ENCODE measurements at regions not wholly inside any gene's neighbourhood (a gene's known extent, or its start where the extent isn't known, plus 50 kb on each side); places are given as distances from the start of the nearest gene placed in this dataset.
"Not testable (repeated sequence)": the region's sequence is repeated elsewhere in the genome, so short reads cannot be mapped to it uniquely, and the experiment has no call there.

DNA sequence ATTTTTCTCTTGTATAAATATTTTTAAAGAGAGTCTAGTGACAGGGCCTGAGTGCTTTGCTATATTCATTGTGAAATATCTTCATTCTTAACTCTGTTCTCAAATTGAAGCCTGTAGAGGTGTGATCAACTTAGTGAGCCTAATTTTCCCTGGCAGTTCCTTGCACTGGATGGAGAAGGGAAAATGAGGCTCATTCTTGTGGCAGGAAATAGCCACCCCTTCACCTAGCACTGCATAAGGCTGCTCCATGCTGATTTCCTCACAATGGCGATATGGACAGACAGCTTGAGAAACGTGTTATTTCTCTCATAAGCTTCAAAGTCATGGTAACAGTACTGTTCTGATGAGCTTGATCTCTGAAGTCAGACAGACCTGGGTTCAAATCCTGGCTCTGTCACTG lies 146.2 kb downstream of the AKAP11 start:
- TF ChIP-seq ZFP3 (CRISPR knock-in tag; IDR thresholded peaks at IDR 0.05), result no peak
- ATAC-seq, result no peak

GRCh38 chr13:42420304-42420703 lies 148.4 kb downstream of the AKAP11 start:
- TF ChIP-seq PPARA (CRISPR knock-in tag; IDR thresholded peaks at IDR 0.05; ENCODE audit: borderline replicate concordance), result no peak
- no peak for ATAC-seq

DNA sequence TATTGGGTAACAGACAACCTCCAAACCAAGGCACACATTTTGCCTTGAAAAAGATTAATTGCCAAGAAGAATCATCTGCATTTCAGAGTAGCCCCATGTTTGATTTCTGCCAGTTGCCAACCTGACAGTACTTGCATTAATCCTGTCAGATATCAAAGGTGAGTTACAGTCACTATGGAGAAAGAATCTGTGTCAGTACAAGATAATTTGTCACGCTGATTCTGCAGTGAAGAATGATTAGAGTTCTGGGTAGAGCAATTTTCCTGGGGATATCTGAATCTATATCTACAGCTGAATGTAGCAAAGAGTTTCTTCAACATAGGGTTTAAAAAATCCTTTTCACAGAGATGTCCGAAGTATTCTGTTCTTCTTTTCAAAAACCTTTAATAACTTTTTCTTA lies 150.7 kb downstream of the AKAP11 start:
- ATAC-seq, result no peak
- TF ChIP-seq ZNF565 (CRISPR knock-in tag; conservative IDR thresholded peaks at IDR 0.05; ENCODE audit: low read depth) (no peak), ZNF70 (CRISPR knock-in tag; IDR thresholded peaks at IDR 0.05) (no peak), RARB (CRISPR knock-in tag; IDR thresholded peaks at IDR 0.05) (no peak), PPARA (CRISPR knock-in tag; IDR thresholded peaks at IDR 0.05; ENCODE audit: borderline replicate concordance) (no peak), SNAI2 (CRISPR knock-in tag; IDR thresholded peaks at IDR 0.05) (no peak), TCF4 (CRISPR knock-in tag; IDR thresholded peaks at IDR 0.05; ENCODE audit: borderline replicate concordance) (no peak), ESRRG (CRISPR knock-in tag; IDR thresholded peaks at IDR 0.05) (no peak), TOX (CRISPR knock-in tag; IDR thresholded peaks at IDR 0.05; ENCODE audit: borderline replicate concordance) (no peak), ISL1 (CRISPR knock-in tag; IDR thresholded peaks at IDR 0.05) (no peak)

GRCh38 chr13:42424182-42424581 lies 149.8 kb upstream of the TNFSF11 start:
- ATAC-seq, result no peak
- TF ChIP-seq, protein P1, sequence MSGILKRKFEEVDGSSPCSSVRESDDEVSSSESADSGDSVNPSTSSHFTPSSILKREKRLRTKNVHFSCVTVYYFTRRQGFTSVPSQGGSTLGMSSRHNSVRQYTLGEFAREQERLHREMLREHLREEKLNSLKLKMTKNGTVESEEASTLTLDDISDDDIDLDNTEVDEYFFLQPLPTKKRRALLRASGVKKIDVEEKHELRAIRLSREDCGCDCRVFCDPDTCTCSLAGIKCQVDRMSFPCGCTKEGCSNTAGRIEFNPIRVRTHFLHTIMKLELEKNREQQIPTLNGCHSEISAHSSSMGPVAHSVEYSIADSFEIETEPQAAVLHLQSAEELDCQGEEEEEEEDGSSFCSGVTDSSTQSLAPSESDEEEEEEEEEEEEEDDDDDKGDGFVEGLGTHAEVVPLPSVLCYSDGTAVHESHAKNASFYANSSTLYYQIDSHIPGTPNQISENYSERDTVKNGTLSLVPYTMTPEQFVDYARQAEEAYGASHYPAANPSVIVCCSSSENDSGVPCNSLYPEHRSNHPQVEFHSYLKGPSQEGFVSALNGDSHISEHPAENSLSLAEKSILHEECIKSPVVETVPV (CRISPR knock-in tag; IDR thresholded peaks at IDR 0.05), result no peak
- TF ChIP-seq ZNF8 (CRISPR knock-in tag; IDR thresholded peaks at IDR 0.05), result peak; percentile 67; the same call in 1 of the 2 replicates
- TF ChIP-seq, protein P2, sequence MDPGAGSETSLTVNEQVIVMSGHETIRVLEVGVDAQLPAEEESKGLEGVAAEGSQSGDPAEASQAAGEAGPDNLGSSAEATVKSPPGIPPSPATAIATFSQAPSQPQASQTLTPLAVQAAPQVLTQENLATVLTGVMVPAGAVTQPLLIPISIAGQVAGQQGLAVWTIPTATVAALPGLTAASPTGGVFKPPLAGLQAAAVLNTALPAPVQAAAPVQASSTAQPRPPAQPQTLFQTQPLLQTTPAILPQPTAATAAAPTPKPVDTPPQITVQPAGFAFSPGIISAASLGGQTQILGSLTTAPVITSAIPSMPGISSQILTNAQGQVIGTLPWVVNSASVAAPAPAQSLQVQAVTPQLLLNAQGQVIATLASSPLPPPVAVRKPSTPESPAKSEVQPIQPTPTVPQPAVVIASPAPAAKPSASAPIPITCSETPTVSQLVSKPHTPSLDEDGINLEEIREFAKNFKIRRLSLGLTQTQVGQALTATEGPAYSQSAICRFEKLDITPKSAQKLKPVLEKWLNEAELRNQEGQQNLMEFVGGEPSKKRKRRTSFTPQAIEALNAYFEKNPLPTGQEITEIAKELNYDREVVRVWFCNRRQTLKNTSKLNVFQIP (CRISPR knock-in tag; IDR thresholded peaks at IDR 0.05; ENCODE audit: borderline replicate concordance, low read depth), result no peak

- ATAC-seq, result no peak
- no peak for TF ChIP-seq SNAI2 (CRISPR knock-in tag; IDR thresholded peaks at IDR 0.05)
- TF ChIP-seq ZNF70 (CRISPR knock-in tag; IDR thresholded peaks at IDR 0.05), result no peak
- no peak for TF ChIP-seq RARB (CRISPR knock-in tag; IDR thresholded peaks at IDR 0.05)
- no peak for TF ChIP-seq ARNTL (CRISPR knock-in tag; IDR thresholded peaks at IDR 0.05; ENCODE audit: borderline replicate concordance, low read depth)
- TF ChIP-seq ZNF8 (CRISPR knock-in tag; IDR thresholded peaks at IDR 0.05), result no peak
- TF ChIP-seq ZFP3 (CRISPR knock-in tag; IDR thresholded peaks at IDR 0.05), result no peak
- no peak for TF ChIP-seq ZC3H10 (CRISPR knock-in tag; IDR thresholded peaks at IDR 0.05)
- TF ChIP-seq OSR1 (CRISPR knock-in tag; IDR thresholded peaks at IDR 0.05), result no peak
- TF ChIP-seq, protein P1 (CRISPR knock-in tag; IDR thresholded peaks at IDR 0.05), result no peak
- no peak for TF ChIP-seq ZFP30 (CRISPR knock-in tag; IDR thresholded peaks at IDR 0.05)
- TF ChIP-seq, protein P3, sequence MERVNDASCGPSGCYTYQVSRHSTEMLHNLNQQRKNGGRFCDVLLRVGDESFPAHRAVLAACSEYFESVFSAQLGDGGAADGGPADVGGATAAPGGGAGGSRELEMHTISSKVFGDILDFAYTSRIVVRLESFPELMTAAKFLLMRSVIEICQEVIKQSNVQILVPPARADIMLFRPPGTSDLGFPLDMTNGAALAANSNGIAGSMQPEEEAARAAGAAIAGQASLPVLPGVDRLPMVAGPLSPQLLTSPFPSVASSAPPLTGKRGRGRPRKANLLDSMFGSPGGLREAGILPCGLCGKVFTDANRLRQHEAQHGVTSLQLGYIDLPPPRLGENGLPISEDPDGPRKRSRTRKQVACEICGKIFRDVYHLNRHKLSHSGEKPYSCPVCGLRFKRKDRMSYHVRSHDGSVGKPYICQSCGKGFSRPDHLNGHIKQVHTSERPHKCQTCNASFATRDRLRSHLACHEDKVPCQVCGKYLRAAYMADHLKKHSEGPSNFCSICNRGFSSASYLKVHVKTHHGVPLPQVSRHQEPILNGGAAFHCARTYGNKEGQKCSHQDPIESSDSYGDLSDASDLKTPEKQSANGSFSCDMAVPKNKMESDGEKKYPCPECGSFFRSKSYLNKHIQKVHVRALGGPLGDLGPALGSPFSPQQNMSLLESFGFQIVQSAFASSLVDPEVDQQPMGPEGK (CRISPR knock-in tag; IDR thresholded peaks at IDR 0.05; ENCODE audit: borderline replicate concordance), result no peak
- no peak for TF ChIP-seq ISL1 (CRISPR knock-in tag; IDR thresholded peaks at IDR 0.05)
- no peak for TF ChIP-seq BACH2 (CRISPR knock-in tag; IDR thresholded peaks at IDR 0.05; ENCODE audit: borderline replicate concordance)
- no peak for TF ChIP-seq CREB5 (CRISPR knock-in tag; IDR thresholded peaks at IDR 0.05; ENCODE audit: low read depth)
- TF ChIP-seq TCF4 (CRISPR knock-in tag; IDR thresholded peaks at IDR 0.05; ENCODE audit: borderline replicate concordance), result no peak
- TF ChIP-seq PPARA (CRISPR knock-in tag; IDR thresholded peaks at IDR 0.05; ENCODE audit: borderline replicate concordance), result no peak
- TF ChIP-seq, protein P2 (CRISPR knock-in tag; IDR thresholded peaks at IDR 0.05; ENCODE audit: borderline replicate concordance, low read depth), result no peak
Measured at GRCh38 chr13:42445354-42445753, 128.6 kb upstream of the TNFSF11 start.

DNA sequence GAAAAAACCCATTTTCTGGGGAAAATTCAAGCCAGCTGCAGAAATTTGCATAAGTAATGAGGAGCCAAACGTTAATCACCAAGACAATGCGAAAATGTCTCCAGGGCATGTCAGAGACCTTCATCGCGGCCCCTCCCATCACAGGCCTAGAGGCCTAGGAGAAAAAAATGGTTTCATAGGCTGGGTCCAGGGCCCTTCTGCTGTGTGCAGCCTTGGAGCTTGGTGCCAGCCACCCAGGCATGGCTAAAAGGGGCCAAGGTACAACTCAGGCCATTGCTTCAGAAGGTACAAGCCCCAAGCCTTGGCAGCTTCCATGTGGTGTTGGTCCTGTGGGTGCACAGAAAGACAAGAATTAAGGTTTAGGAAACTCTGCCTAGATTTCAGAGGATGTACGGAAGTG lies 127.4 kb upstream of the TNFSF11 start:
- not testable (repeated sequence) for ATAC-seq

Measured in SK-N-SH treated with all-trans-retinoic acid at 6 μM for 48 hours (cell line).